ENCODE measurements at regions not wholly inside any gene's neighbourhood (a gene's known extent, or its start where the extent isn't known, plus 50 kb on each side); places are given as distances from the start of the nearest gene placed in this dataset.

- TF ChIP-seq CTCF (conservative IDR thresholded peaks at IDR 0.05; ENCODE audit: low read length) (no peak), EZH2phosphoT487 (IDR thresholded peaks at IDR 0.05; ENCODE audit: borderline replicate concordance) (no peak)
Measured at GRCh38 chr17:51359055-51359454, 98.7 kb downstream of the UTP18 start.
